ENCODE measurements at regions not wholly inside any gene's neighbourhood (a gene's known extent, or its start where the extent isn't known, plus 50 kb on each side); places are given as distances from the start of the nearest gene placed in this dataset.

DNA sequence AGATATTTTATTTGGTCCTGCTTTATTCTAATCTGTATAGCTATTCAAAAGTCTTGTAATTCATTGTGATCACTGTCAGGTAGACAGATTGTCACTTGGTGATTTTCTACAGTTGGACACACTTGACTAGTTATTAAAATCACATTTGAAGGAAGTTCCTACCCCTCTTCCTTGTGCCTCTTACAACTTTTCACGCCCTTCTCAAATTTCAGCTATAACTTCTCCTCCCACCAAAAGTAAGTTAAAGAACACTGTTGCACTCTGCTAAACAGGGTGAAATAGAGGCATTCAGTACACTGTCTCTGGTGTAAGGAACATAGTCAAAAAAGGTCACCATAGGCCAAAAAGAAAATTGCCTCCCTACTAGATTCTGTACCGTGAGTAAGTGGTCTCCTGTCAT, 142.1 kb upstream of the POU5F2 start:
- H3K4me2 ChIP-seq = no peak overlapping the region
- H3K4me3 ChIP-seq (IDR thresholded peaks at IDR 0.05; ENCODE audit: insufficient read depth, low read depth, low read length) = no peak overlapping the region
- H4K20me1 ChIP-seq (ENCODE audit: insufficient read depth) = no peaks in the 10 kb centered on the region
- no peaks in the 10 kb centered on the region for H3K36me3 ChIP-seq (ENCODE audit: insufficient read depth)
- no peak overlapping the region for H2AFZ ChIP-seq (ENCODE audit: low read depth)
- H3K9ac ChIP-seq = no peak overlapping the region
- H3K27ac ChIP-seq = no peak overlapping the region
- no peaks in the 10 kb centered on the region for H3K79me2 ChIP-seq (ENCODE audit: insufficient read depth, low read depth)
- TF ChIP-seq, protein P1, sequence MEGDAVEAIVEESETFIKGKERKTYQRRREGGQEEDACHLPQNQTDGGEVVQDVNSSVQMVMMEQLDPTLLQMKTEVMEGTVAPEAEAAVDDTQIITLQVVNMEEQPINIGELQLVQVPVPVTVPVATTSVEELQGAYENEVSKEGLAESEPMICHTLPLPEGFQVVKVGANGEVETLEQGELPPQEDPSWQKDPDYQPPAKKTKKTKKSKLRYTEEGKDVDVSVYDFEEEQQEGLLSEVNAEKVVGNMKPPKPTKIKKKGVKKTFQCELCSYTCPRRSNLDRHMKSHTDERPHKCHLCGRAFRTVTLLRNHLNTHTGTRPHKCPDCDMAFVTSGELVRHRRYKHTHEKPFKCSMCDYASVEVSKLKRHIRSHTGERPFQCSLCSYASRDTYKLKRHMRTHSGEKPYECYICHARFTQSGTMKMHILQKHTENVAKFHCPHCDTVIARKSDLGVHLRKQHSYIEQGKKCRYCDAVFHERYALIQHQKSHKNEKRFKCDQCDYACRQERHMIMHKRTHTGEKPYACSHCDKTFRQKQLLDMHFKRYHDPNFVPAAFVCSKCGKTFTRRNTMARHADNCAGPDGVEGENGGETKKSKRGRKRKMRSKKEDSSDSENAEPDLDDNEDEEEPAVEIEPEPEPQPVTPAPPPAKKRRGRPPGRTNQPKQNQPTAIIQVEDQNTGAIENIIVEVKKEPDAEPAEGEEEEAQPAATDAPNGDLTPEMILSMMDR (conservative IDR thresholded peaks at IDR 0.05; ENCODE audit: low read depth, low read length) = no peak
- peaks cover 5% of the 10 kb centered on the region for H3K4me1 ChIP-seq (ENCODE audit: low read depth, poor library complexity, severe bottlenecking)
- no peaks in the 10 kb centered on the region for H3K27me3 ChIP-seq (ENCODE audit: insufficient read depth, low read depth)

DNA sequence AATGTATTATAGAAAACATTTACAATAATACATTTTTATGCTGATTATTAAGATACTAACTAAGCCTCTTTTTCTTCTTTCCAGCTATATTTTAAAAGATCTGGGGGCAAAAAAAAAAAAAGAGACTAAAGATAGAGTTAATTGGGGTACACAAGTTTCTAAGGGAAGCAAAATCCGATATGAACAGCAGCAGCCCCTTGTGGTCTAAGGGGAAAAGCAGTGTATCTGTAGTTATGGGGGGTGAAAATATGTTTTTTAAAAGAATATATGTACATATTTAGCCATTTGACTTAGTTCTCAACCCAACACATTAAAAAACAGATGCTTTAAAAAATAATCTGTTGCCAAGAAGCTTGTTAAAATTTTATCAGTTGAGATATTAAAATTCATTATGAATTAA, 134.3 kb upstream of the POU5F2 start:
- TF ChIP-seq, protein P1 (conservative IDR thresholded peaks at IDR 0.05; ENCODE audit: low read depth, low read length) = no peak
- H3K27ac ChIP-seq = no peak overlapping the region
- no peak overlapping the region for H3K9ac ChIP-seq
- no peaks in the 10 kb centered on the region for H4K20me1 ChIP-seq (ENCODE audit: insufficient read depth)
- no peaks in the 10 kb centered on the region for H3K79me2 ChIP-seq (ENCODE audit: insufficient read depth, low read depth)
- H3K4me1 ChIP-seq (ENCODE audit: low read depth, poor library complexity, severe bottlenecking) = no peaks in the 10 kb centered on the region
- H3K4me2 ChIP-seq = no peak overlapping the region
- H2AFZ ChIP-seq (ENCODE audit: low read depth) = no peak overlapping the region
- no peaks in the 10 kb centered on the region for H3K36me3 ChIP-seq (ENCODE audit: insufficient read depth)
- no peak overlapping the region for H3K4me3 ChIP-seq (IDR thresholded peaks at IDR 0.05; ENCODE audit: insufficient read depth, low read depth, low read length)
- no peaks in the 10 kb centered on the region for H3K27me3 ChIP-seq (ENCODE audit: insufficient read depth, low read depth)

DNA sequence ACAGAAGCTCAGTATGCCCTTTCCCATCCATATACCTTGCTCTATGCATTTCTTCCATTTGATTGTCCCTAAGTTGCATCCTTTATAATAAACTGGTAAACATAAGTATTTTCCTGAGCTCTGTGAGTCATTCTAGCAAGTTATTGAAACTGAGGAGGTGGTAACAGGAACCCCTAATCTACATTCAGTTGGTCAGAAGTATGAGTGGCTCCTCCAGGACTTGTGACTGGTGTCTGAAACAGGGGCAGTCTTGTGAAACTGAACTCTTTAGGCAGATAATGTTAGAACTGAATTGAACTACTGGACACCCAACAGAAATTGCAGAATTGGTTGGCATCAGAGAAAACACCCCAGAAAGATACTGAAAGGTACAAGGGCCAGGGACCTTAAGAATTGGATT, 133.1 kb upstream of the POU5F2 start:
- Histone ChIP-seq H3K27me3 (ENCODE audit: insufficient read depth, low read depth) (no peaks in the 10 kb centered on the region), H3K79me2 (ENCODE audit: insufficient read depth, low read depth) (no peaks in the 10 kb centered on the region), H3K4me3 (IDR thresholded peaks at IDR 0.05; ENCODE audit: insufficient read depth, low read depth, low read length) (no peak overlapping the region), H3K27ac (no peak overlapping the region), H3K9ac (no peak overlapping the region), H3K4me1 (ENCODE audit: low read depth, poor library complexity, severe bottlenecking) (no peaks in the 10 kb centered on the region), H4K20me1 (ENCODE audit: insufficient read depth) (no peaks in the 10 kb centered on the region), H3K36me3 (ENCODE audit: insufficient read depth) (no peaks in the 10 kb centered on the region), H3K4me2 (no peak overlapping the region), H2AFZ (ENCODE audit: low read depth) (no peak overlapping the region)
- TF ChIP-seq, protein P1 (conservative IDR thresholded peaks at IDR 0.05; ENCODE audit: low read depth, low read length) = no peak

DNA sequence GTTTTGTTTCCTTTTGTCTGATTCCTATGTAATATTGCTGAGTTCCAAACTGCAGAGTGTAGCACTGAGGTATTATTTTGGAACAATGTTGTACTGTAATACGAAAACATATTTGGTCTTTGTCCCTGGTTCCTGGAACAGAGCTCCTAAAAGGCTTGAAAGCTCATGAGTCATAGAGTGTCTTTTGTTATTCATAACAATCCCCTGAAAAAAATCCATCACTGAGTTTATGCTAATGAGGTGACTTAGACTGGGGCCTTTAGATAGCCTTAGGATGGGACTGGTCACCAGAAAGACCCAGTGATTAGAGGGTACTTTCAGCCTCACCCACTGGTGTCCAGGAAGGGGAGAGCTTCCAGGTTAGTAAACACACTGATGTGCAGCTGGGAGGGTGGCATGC, 132.7 kb upstream of the POU5F2 start:
- Histone ChIP-seq H4K20me1 (ENCODE audit: insufficient read depth) (no peaks in the 10 kb centered on the region), H3K36me3 (ENCODE audit: insufficient read depth) (no peaks in the 10 kb centered on the region), H3K27ac (no peak overlapping the region), H3K79me2 (ENCODE audit: insufficient read depth, low read depth) (no peaks in the 10 kb centered on the region), H3K9ac (no peak overlapping the region), H3K4me2 (no peak overlapping the region), H2AFZ (ENCODE audit: low read depth) (no peak overlapping the region), H3K4me3 (IDR thresholded peaks at IDR 0.05; ENCODE audit: insufficient read depth, low read depth, low read length) (no peak overlapping the region), H3K27me3 (ENCODE audit: insufficient read depth, low read depth) (no peaks in the 10 kb centered on the region), H3K4me1 (ENCODE audit: low read depth, poor library complexity, severe bottlenecking) (no peaks in the 10 kb centered on the region)
- TF ChIP-seq, protein P1 (conservative IDR thresholded peaks at IDR 0.05; ENCODE audit: low read depth, low read length) = no peak
